MM.1S (cell line): ENCODE measurements at regions not wholly inside any gene's neighbourhood (a gene's known extent, or its start where the extent isn't known, plus 50 kb on each side); places are given as distances from the start of the nearest gene placed in this dataset.
"Not testable (repeated sequence)": the region's sequence is repeated elsewhere in the genome, so short reads cannot be mapped to it uniquely, and the experiment has no call there.

Source experiments
- DNase-seq: peaks from one replicate; pipeline ENCODE4 v3.0.0-alpha.2; 2015
- H2AFZ ChIP-seq: fragments of 300-600 bp; sonication (generic); 2 replicates; pipeline ENCODE4 v1.6.0; 2016; ENCODE audit warnings: antibody characterized with exemption, low read length
- H3F3A ChIP-seq: fragments of 300-600 bp; sonication (generic); 2 replicates; pipeline ENCODE4 v1.6.1; 2016; ENCODE audit warnings: mild to moderate bottlenecking, antibody characterized with exemption, low read length, moderate library complexity, mixed read lengths; ENCODE audit not compliant: insufficient read depth
- H3K27ac ChIP-seq: fragments of 300-600 bp; sonication (generic); 2 replicates; pipeline ENCODE4 v1.5.1; 2016; ENCODE audit warnings: mild to moderate bottlenecking, low read length
- H3K27me3 ChIP-seq: fragments of 300-600 bp; sonication (generic); replicated peaks from 2 replicates; pipeline ENCODE4 v1.6.0; 2016; ENCODE audit warnings: low read length; ENCODE audit not compliant: insufficient read depth
- H3K36me3 ChIP-seq: fragments of 300-600 bp; sonication (generic); replicated peaks from 2 replicates; pipeline ENCODE4 v1.6.1; 2016; ENCODE audit warnings: mild to moderate bottlenecking, low read length, mixed read lengths; ENCODE audit not compliant: insufficient read depth
- H3K4me1 ChIP-seq: fragments of 300-600 bp; sonication (generic); 2 replicates; pipeline ENCODE4 v1.6.1; 2016; ENCODE audit warnings: low read length, mixed read lengths
- H3K4me2 ChIP-seq: fragments of 300-600 bp; sonication (generic); 2 replicates; pipeline ENCODE4 v1.6.0; 2016; ENCODE audit warnings: low read depth, low read length
- H3K4me3 ChIP-seq: fragments of 300-600 bp; sonication (generic); 2 replicates; pipeline ENCODE4 v1.5.1; 2016; ENCODE audit warnings: low read length, mixed read lengths
- H3K79me2 ChIP-seq: fragments of 300-600 bp; sonication (generic); 2 replicates; pipeline ENCODE4 v1.6.1; 2016; ENCODE audit warnings: mixed run types, low read length, mixed read lengths
- H3K9ac ChIP-seq: fragments of 300-600 bp; sonication (generic); 2 replicates; pipeline ENCODE4 v1.6.1; 2016; ENCODE audit warnings: low read length, mixed read lengths
- H3K9me2 ChIP-seq: fragments of 300-600 bp; sonication (generic); replicated peaks from 2 replicates; pipeline ENCODE4 v1.6.1; 2016; ENCODE audit warnings: mild to moderate bottlenecking, low read length, mixed read lengths; ENCODE audit not compliant: insufficient read depth
- H3K9me3 ChIP-seq: fragments of 300-600 bp; sonication (generic); replicated peaks from 2 replicates; pipeline ENCODE4 v1.6.1; 2016; ENCODE audit warnings: mild to moderate bottlenecking, low read length, mixed read lengths; ENCODE audit not compliant: insufficient read depth
- H4K20me1 ChIP-seq: fragments of 300-600 bp; sonication (generic); 2 replicates; pipeline ENCODE4 v1.6.1; 2016; ENCODE audit warnings: mild to moderate bottlenecking, low read length, moderate library complexity, mixed read lengths; ENCODE audit not compliant: insufficient read depth
- EZH2 ChIP-seq: fragments of 300-600 bp; sonication (generic); optimal IDR thresholded peaks from 2 replicates; pipeline ENCODE3; 2017; ENCODE audit warnings: low read depth, mild to moderate bottlenecking, antibody characterized with exemption, low read length, mixed read lengths
- EZH2phosphoT487 ChIP-seq: fragments of 300-600 bp; sonication (generic); IDR thresholded peaks from 2 replicates; pipeline ENCODE4 v1.6.1; 2018; ENCODE audit warnings: antibody characterized with exemption, low read length
- TF ChIP-seq, protein P1 (sequence below): fragments of 300-600 bp; sonication (generic); IDR thresholded peaks from 2 replicates; pipeline ENCODE4 v1.5.1; 2016; ENCODE audit warnings: antibody characterized with exemption, low read length, mixed read lengths

- no peaks in the 10 kb centered on the region for H3K4me1 ChIP-seq
Observed at GRCh38 chr6:44039191-44039719, 88.0 kb downstream of the MRPL14 start.

GRCh38 chr6:44038543-44039065 is 88.6 kb downstream of the MRPL14 start:
- no peaks in the 10 kb centered on the region for H3K9me2 ChIP-seq
- H2AFZ ChIP-seq = no peak overlapping the region
- H3K4me3 ChIP-seq = no peak overlapping the region
- no peaks in the 10 kb centered on the region for H3K36me3 ChIP-seq
- DNase-seq = no peak
- H3K4me2 ChIP-seq = no peak overlapping the region
- H3K9ac ChIP-seq = no peak overlapping the region
- TF ChIP-seq EZH2phosphoT487 (no peak), EZH2 (no peak)
- TF ChIP-seq, protein P1, sequence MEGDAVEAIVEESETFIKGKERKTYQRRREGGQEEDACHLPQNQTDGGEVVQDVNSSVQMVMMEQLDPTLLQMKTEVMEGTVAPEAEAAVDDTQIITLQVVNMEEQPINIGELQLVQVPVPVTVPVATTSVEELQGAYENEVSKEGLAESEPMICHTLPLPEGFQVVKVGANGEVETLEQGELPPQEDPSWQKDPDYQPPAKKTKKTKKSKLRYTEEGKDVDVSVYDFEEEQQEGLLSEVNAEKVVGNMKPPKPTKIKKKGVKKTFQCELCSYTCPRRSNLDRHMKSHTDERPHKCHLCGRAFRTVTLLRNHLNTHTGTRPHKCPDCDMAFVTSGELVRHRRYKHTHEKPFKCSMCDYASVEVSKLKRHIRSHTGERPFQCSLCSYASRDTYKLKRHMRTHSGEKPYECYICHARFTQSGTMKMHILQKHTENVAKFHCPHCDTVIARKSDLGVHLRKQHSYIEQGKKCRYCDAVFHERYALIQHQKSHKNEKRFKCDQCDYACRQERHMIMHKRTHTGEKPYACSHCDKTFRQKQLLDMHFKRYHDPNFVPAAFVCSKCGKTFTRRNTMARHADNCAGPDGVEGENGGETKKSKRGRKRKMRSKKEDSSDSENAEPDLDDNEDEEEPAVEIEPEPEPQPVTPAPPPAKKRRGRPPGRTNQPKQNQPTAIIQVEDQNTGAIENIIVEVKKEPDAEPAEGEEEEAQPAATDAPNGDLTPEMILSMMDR = no peak
- H3K9me3 ChIP-seq = no peaks in the 10 kb centered on the region
- no peaks in the 10 kb centered on the region for H4K20me1 ChIP-seq
- H3K79me2 ChIP-seq = no peaks in the 10 kb centered on the region
- H3K27me3 ChIP-seq = no peaks in the 10 kb centered on the region
- H3K4me1 ChIP-seq = no peaks in the 10 kb centered on the region
- H3K27ac ChIP-seq = no peak overlapping the region
- no peaks in the 10 kb centered on the region for H3F3A ChIP-seq

More at GRCh38 chr6:44039191-44039719, 88.0 kb downstream of the MRPL14 start:
- Histone ChIP-seq H3K4me2 (no peak overlapping the region), H3K27me3 (no peaks in the 10 kb centered on the region), H3K27ac (no peak overlapping the region), H3K9ac (no peak overlapping the region), H3K9me2 (no peaks in the 10 kb centered on the region), H3K79me2 (no peaks in the 10 kb centered on the region), H4K20me1 (no peaks in the 10 kb centered on the region), H2AFZ (no peak overlapping the region), H3K9me3 (no peaks in the 10 kb centered on the region), H3F3A (no peaks in the 10 kb centered on the region), H3K36me3 (no peaks in the 10 kb centered on the region), H3K4me3 (no peak overlapping the region)
- TF ChIP-seq EZH2phosphoT487 (no peak), EZH2 (no peak)
- TF ChIP-seq, protein P1 = no peak
- no peak for DNase-seq

- Histone ChIP-seq H3K9me3 (no peaks in the 10 kb centered on the region), H3K4me3 (no peak overlapping the region), H3K9ac (no peak overlapping the region), H3K4me2 (no peak overlapping the region), H2AFZ (no peak overlapping the region), H3K27me3 (no peaks in the 10 kb centered on the region), H3K4me1 (no peaks in the 10 kb centered on the region), H3K9me2 (no peaks in the 10 kb centered on the region), H3F3A (no peaks in the 10 kb centered on the region), H3K36me3 (no peaks in the 10 kb centered on the region), H3K27ac (no peak overlapping the region), H3K79me2 (no peaks in the 10 kb centered on the region), H4K20me1 (no peaks in the 10 kb centered on the region)
- TF ChIP-seq EZH2 = no peak
- TF ChIP-seq, protein P1 = no peak
- no peak for TF ChIP-seq EZH2phosphoT487
- DNase-seq = no peak
Observed at GRCh38 chr6:44037847-44038542, 89.3 kb downstream of the MRPL14 start.

GRCh38 chr6:44037276-44037675 is 90.0 kb downstream of the MRPL14 start:
- not testable (repeated sequence) for H3K4me3 ChIP-seq, DNase-seq, H3K4me1 ChIP-seq, H3F3A ChIP-seq, H4K20me1 ChIP-seq, H3K9ac ChIP-seq, H3K36me3 ChIP-seq, H3K27ac ChIP-seq, H2AFZ ChIP-seq, H3K9me3 ChIP-seq, H3K4me2 ChIP-seq, H3K79me2 ChIP-seq, H3K9me2 ChIP-seq, H3K27me3 ChIP-seq
